Lung microvascular endothelial cell (primary cell): ENCODE measurements at regions not wholly inside any gene's neighbourhood (a gene's known extent, or its start where the extent isn't known, plus 50 kb on each side); places are given as distances from the start of the nearest gene placed in this dataset.
A peak's percentile ranks its signal among the peaks of the same experiment; 100 is the strongest.

ENCODE experiments used
- DNase-seq, 2 donors: peaks; one replicate each; pipeline versions ENCODE4 v3.0.0 to v3.0.0-alpha.2; 2010; ENCODE audit warnings: low read depth in 2 of 2

DNA sequence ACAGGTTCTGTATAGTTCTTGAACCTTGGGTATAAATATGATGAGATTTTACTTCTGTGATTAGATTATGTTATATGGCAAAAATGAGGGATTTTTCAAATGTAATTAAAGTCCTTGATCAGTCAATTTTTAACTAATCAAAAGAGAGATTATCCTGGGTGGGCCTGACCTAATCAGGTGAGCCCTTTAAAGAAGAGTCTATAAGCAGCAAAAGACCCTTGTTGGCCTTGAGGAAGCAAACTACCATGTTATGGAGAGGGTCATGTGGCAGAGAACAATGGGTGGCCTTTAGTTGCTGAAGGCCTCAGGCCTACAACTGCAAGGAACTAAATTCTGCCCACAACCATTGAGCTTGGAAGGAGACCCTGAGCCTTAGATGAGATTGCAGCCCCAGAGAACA is 102.5 kb upstream of the RIPOR2 start:
- no peak for DNase-seq

DNA sequence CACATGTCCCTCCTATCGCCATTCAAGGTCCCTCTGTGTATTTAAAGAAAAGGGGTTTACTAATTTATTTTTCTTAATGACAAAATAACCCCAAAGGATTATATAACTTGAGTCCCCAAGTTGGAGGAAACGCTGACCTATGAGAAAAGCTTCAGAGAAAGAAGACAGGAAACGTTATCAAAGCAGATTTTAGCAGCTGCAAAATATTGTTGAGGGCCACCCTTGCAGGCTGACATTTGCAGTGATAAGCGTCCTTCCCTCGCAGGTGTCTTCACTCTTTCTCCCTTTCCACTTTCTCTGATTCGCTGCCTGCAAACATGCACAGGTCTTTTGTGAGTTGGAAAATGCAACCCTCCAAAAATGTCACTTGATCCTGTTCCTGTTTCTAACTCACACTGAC is 103.2 kb upstream of the RIPOR2 start:
- no peak for DNase-seq

- no peak for DNase-seq
Observed at GRCh38 chr6:25041485-25042035, 105.8 kb upstream of the RIPOR2 start.

DNA sequence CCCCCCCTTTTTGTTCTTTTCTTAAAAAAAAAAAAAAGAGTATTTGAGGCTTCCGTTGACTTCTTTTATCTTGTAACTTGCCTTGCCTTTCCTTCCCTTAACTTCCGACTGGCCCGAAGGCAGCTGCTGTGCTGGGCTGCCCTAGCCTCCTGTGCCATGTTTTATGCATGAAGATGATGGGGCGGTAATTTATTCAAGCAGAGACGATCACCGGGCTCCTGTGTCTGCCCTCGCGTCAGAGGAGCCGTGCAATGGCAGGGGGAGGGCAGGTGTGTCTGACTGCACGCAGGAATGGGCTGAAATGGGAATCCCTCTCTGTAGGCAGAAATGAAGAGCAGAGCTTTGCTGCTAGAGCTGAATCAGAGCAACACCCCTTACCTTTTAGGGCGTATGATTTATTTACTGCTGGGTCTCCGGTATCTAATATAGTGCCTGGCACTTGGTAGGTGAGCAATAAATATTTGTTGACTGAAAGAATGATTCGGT is 106.3 kb upstream of the RIPOR2 start:
- no peak for DNase-seq

GRCh38 chr6:25042536-25042935 is 106.8 kb upstream of the RIPOR2 start:
- no peak for DNase-seq

- DNase-seq: no peak
Observed at GRCh38 chr6:25042984-25043725, 107.4 kb upstream of the RIPOR2 start.

DNA sequence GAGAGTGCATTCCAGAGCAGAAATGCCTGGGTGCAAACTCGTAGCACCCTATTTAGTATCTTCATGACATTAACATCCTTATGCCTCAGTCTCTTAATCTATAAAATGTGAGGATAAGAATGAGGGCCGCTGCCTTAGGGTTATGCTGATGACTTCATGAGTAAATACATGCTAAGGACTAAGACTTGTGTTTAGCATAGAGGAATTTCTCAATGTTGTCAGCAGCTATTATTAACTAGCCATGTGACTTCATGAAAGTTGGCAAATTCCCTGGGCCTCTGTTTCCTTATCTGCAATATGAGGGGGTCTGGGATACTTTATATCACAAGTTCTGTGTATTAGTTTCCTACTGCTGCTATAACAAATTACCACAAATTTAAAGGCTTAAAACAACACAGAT is 108.1 kb upstream of the RIPOR2 start:
- DNase-seq: no peak

- no peak for DNase-seq
Observed at GRCh38 chr6:25046942-25047341, 111.2 kb upstream of the RIPOR2 start.

GRCh38 chr6:25050356-25050755 is 114.6 kb upstream of the RIPOR2 start:
- peak; percentile 10 to 74 for DNase-seq

DNA sequence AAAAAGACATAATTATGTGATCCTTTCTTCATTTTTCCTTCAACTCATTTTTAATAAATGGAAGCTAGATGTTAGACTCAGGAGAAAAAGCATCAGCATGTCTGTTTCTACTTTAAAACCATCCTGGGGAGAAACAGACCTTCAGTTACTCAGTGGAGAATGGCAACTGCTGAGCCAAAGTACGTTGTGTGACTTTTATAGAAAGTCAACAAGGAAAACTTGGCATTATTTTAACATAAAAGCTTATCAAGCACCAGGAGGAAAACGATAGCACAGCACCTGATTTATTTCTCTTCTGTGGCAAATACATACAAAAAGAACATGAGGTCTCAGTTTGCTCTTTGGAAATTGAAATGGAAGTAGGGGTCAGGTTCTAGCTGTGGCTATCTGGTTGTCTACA is 115.3 kb upstream of the RIPOR2 start:
- DNase-seq: no peak

DNA sequence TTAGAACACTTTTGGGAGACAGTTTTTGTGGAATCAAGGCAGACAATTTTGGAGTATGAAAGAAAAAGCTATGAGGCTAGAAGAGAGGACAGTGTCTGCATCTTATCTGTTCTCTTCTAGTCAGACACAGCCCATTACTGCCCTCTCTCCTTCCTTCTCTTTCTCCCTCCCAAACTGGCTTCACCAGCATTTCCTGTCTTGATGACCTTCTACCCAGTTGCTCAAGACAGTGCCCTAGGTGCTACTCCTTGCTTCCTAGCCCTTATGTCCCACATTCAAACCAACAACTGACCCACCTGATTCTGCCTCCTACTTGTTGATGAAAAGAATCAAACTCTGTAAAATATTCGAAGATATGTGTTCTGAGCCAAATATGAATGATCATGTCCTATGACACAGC is 116.4 kb upstream of the RIPOR2 start:
- no peak for DNase-seq

DNA sequence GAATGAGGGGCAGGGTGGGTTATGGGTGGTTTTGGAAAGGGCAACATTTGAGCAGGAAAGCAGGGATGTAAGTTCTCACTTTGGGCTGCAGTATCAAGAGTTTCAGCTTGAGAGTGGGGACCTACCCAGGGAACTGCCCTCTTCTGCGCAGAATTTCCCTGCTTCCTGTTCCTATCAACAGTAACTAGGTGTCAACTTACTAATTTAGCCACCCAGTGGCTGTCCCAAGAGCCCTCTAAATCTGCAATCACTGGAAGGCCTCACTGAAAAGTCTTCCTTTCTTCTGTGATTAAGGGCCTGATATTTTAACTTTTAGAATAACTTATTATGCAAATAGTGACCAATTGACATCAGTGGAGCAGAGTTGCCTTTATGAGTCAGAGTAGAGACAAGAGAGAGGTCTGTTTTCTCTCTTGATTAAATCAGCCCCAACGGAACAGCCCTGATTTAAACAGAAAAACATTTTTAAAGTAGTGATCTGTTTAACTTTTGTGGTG is 118.2 kb upstream of the RIPOR2 start:
- peak in 1 of 2 donors; percentile 4 for DNase-seq

DNA sequence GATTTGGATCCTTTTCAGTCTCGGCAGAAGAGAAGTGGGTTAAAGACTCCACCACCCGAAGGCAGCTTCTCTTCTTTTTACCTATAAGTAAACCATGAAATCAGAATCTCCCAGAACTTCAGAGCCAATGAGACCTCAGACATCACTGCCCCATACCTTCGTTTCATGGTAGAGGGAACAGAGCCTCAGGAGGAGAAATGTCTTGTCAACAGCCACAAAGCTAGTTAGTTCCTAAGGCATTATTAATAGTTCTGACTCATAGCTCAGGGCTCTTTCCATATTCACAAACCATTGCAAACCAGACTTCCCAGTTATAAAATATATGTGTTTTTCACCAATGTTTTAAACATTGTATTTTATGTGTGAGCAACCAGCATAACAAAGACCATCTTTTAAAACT is 118.7 kb upstream of the RIPOR2 start:
- DNase-seq: peak in 1 of 2 donors; percentile 12

- DNase-seq: no peak
Observed at GRCh38 chr6:25056130-25056529, 120.4 kb upstream of the RIPOR2 start.

DNA sequence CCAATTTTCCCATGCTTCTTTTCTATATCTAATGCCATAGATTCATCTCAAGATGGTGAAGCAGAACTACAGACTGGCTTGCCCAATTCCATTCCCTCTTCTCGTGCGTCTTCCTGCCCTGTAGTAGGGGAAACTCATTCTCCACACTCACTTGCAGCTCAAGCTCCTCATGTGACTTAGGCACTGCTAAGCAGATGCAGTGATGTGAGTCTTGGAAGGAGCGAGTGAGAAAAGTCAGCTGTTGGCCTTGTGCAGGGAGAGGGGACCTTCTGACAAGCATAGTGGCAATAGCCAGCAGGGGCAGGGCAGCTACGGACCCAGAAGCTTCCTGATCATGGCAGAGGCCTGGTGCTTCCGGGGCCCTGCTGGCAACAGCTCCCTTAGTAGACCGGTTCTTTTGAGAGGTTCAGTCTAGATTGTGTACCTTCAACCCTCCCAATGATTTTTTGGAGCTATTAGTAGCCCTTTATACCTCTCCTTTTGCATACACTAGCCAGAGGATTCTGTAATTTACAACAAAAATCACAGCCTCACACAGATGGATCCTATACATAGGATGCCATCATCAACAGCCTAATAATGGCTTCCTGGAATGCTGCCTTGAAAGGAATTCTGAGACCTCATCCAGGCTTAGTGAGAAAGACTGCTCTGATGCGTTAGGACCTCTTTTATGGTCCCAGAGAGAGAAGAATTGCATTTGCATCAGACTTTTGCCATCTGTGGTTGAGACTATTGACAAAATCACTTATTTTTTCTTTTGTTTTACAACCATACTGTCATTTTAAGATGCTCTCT is 121.5 kb upstream of the RIPOR2 start:
- no peak for DNase-seq

DNA sequence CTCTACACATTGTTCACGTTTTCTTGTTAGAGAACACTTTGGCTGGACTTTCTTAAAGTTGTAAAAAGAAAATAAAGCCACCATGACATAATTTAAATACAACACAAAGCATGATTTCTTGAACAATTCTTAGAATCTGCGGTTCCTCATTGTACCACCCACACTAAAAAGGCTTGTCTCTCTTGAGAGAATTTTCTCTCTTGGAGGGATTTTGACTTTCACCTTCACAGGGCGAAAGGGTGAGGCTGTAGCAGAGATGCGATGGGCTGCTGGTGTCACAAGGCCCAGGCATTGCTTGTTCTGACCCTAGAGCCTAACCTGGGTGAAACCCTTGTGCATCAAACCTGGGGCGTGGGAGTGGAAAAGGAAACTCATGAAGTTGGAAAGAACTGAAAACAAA is 122.7 kb upstream of the RIPOR2 start:
- DNase-seq: no peak

GRCh38 chr6:25058941-25059340 is 123.2 kb upstream of the RIPOR2 start:
- DNase-seq: no peak

DNA sequence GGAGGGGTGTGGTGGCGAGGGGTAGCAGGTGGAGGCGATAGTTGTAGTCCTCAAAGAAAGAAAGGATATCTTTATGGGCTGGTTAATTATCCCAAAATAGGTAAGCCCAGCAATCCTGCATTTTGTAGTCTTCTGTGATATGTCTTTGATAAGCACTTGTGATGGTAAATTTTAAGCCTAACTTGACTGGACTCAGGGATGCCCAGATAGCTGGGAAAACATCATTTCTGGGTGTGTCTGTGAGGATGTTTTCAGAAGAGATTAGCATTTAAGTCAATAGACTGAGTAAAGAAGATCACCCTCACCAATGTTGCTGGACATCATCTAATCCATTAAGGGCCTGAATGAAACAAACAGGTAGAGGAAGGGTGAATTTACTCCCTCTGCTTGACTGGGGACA is 124.8 kb upstream of the RIPOR2 start:
- no peak for DNase-seq

DNA sequence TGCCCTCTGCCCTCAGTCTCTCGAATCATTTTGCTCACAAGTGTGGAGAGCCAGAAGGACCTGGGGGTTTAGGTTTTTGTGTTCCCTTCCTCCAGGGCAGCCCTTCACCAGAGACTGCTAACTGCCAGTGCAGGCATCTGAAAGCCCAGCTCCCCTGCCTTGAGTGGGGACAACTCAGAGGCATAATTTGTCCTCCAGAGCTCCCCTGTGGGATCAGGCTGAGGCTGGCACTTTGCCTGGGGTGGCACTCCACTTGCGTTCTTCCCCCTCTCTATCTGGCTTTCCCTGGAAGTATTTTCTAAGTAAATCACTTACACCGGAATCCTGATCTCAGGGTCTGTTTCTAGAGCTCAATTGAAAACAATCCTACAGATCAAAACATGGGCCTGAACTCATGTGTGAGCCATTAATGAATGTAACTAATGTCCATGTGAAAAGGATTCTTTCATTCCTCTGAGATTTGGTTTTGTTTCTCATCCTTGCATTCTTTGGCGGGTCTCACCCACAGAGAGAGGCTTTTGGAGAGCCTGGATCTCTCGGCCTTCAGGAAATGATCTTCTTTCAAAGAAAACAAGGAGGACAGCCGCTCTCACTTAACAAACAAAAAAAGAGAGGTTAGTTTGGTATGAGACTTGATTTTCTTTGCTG is 125.7 kb upstream of the RIPOR2 start:
- DNase-seq: no peak

DNA sequence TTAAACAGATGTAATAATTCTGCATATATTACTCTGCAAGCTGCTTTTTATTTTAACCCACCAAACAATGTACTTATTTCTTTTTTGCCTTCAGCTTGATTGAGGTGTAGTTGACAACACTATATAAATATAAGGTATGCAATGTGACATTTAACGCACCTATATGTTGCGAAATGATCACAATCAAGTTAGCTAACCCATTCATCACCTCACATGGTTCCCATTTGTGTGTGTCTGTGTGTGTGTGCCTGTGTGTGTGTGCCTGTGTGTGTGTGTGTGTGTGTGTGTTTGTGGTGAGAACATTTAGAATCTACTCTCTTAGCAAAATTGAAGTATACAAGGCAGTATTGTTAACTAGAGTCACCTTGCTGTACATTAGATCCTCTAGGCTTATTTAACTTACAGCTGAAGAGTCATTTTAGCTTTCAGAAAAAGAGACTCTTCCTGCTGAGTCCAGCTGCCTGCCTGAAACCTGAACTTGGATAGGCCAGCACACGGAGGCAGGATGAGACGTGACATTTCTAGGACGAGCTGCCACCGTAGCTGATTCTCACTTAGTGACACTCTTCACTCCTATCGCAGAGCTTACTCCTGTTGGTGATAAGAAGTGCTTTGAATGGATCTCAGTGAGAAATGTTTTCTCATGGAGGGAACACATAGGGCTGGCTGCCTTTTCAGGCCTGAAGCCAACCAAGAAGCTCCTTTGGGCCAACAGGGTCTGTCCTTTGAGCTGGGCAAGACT is 126.5 kb upstream of the RIPOR2 start:
- no peak for DNase-seq

- no peak for DNase-seq
Observed at GRCh38 chr6:25064006-25064405, 128.2 kb upstream of the RIPOR2 start.
